ENCODE measurements at regions not wholly inside any gene's neighbourhood (a gene's known extent, or its start where the extent isn't known, plus 50 kb on each side); places are given as distances from the start of the nearest gene placed in this dataset.

DNA sequence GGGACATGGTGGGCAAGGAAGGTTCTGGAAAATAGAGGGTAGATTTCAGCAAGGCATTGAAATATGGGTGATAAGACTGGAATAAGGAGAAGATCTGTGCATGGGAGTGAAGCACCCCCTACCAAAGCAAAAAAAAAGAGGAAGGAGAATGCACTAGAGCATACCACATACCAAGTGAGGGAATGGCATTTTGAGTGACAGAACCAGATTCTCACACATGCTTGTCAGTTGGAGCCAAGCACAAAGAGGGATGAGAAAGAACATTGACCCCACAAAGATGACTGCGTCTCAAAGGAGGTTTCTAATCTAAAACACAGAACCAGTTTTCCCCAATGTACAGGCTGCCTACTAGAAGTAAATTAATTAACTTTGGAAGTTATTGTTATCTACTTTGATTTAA, 140.3 kb upstream of the SMAD1 start:
- Histone ChIP-seq H2AFZ (no peak overlapping the region), H3K9ac (no peak overlapping the region), H3K4me2 (ENCODE audit: low read length) (no peak overlapping the region), H3K27me3 (ENCODE audit: control insufficient read depth, insufficient read depth, low read length) (no peaks in the 10 kb centered on the region), H3K27ac (no peak overlapping the region), H3K4me1 (no peaks in the 10 kb centered on the region), H3K36me3 (ENCODE audit: control insufficient read depth, insufficient read depth, low read length) (no peaks in the 10 kb centered on the region), H3K79me2 (no peaks in the 10 kb centered on the region), H3K9me3 (ENCODE audit: control insufficient read depth, low read length) (no peaks in the 10 kb centered on the region), H3K4me3 (ENCODE audit: low read depth, low read length) (no peak overlapping the region)
- TF ChIP-seq, protein P1, sequence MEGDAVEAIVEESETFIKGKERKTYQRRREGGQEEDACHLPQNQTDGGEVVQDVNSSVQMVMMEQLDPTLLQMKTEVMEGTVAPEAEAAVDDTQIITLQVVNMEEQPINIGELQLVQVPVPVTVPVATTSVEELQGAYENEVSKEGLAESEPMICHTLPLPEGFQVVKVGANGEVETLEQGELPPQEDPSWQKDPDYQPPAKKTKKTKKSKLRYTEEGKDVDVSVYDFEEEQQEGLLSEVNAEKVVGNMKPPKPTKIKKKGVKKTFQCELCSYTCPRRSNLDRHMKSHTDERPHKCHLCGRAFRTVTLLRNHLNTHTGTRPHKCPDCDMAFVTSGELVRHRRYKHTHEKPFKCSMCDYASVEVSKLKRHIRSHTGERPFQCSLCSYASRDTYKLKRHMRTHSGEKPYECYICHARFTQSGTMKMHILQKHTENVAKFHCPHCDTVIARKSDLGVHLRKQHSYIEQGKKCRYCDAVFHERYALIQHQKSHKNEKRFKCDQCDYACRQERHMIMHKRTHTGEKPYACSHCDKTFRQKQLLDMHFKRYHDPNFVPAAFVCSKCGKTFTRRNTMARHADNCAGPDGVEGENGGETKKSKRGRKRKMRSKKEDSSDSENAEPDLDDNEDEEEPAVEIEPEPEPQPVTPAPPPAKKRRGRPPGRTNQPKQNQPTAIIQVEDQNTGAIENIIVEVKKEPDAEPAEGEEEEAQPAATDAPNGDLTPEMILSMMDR (IDR thresholded peaks at IDR 0.05), result no peak

DNA sequence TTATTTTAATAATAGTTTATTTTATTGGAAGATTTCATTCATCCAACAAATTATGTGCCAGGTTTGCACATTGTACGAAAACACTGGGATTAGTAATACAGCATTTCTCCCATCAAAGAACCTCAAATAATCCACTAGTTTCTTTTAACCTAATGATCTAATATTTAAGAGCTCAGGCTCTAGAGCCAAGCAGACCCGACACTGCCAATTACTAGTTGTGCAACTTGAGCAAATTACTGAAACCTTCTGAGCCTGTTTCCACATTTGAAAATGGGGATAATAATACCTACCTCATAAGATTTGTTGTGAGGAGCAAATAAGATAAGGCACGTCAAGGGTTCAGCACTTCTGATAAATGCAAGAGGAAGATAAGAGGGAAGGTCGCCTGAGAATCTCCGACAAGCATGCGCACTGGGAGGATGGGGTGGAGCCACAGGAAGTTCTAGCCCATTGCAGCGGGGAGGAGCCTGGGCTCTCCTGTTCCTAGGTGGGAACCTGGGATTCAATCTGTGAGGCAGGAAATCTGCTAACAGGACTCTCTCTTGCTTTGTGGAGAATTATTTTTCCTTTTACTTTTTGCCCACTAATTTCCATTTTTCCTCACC, 141.5 kb upstream of the SMAD1 start:
- Histone ChIP-seq H3K9ac (no peak overlapping the region), H3K27ac (no peak overlapping the region), H3K9me3 (ENCODE audit: control insufficient read depth, low read length) (no peaks in the 10 kb centered on the region), H3K36me3 (ENCODE audit: control insufficient read depth, insufficient read depth, low read length) (no peaks in the 10 kb centered on the region), H3K4me1 (no peaks in the 10 kb centered on the region), H2AFZ (no peak overlapping the region), H3K4me2 (ENCODE audit: low read length) (no peak overlapping the region), H3K79me2 (no peaks in the 10 kb centered on the region), H3K4me3 (ENCODE audit: low read depth, low read length) (no peak overlapping the region), H3K27me3 (ENCODE audit: control insufficient read depth, insufficient read depth, low read length) (no peaks in the 10 kb centered on the region)
- TF ChIP-seq, protein P1 (IDR thresholded peaks at IDR 0.05), result no peak

DNA sequence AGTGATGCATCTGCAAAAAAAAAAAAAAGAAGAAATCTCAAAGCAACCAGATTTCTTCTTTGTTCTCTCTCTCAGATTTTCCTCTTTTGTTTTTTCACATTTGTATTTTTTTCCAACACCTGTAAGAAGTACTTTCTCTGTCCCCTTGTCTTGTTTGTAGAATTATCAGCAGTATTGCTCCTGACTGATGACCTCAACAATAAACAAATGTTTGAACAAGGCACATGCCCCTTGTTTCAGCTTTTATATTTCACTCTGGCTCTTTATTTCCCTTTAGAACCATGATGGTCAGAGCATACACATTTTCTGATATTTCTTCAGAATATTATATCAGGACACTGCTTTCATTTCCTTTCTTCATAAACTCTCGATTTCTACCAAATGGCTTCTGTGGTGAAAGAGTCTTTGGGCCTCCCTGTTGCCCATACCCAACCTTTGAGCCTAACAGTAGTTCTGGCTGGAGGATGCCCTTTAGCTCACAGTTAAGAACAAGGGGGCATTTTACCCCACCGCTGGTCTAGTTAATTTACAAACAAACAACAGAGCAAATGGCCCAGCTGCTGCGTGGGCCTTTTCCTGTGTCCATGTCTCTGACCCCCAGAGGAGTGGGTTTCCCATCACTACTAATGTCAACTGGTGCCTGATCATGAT, 142.5 kb upstream of the SMAD1 start:
- no peaks in the 10 kb centered on the region for H3K36me3 ChIP-seq (ENCODE audit: control insufficient read depth, insufficient read depth, low read length)
- H3K27ac ChIP-seq, result no peak overlapping the region
- H3K9ac ChIP-seq, result no peak overlapping the region
- H3K9me3 ChIP-seq (ENCODE audit: control insufficient read depth, low read length), result no peaks in the 10 kb centered on the region
- no peak overlapping the region for H3K4me3 ChIP-seq (ENCODE audit: low read depth, low read length)
- H2AFZ ChIP-seq, result no peak overlapping the region
- no peaks in the 10 kb centered on the region for H3K4me1 ChIP-seq
- H3K27me3 ChIP-seq (ENCODE audit: control insufficient read depth, insufficient read depth, low read length), result no peaks in the 10 kb centered on the region
- H3K4me2 ChIP-seq (ENCODE audit: low read length), result no peak overlapping the region
- TF ChIP-seq, protein P1 (IDR thresholded peaks at IDR 0.05), result no peak
- no peaks in the 10 kb centered on the region for H3K79me2 ChIP-seq

DNA sequence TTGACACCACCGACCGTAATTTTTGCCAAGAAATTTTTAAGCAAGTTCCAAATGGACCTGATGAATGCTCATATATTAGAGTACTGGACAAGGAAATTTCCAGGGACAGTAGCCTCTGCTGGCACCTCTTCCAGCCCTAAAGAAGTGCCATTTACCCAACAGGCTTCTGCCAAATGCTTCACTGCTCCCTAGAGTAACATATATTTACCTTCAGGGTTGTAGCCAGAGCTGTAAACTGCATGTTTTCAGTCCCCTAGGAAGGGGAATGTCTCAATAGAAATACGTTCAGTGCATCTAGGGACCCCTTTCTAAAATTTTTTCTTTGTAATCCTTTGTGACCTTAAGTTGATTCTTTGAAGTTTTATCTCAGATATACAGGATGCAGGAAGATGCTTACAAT, 143.1 kb upstream of the SMAD1 start:
- Histone ChIP-seq H3K27ac (no peak overlapping the region), H3K9ac (no peak overlapping the region), H3K4me2 (ENCODE audit: low read length) (no peak overlapping the region), H3K79me2 (no peaks in the 10 kb centered on the region), H3K4me1 (no peaks in the 10 kb centered on the region), H3K9me3 (ENCODE audit: control insufficient read depth, low read length) (no peaks in the 10 kb centered on the region), H3K4me3 (ENCODE audit: low read depth, low read length) (no peak overlapping the region), H3K36me3 (ENCODE audit: control insufficient read depth, insufficient read depth, low read length) (no peaks in the 10 kb centered on the region), H3K27me3 (ENCODE audit: control insufficient read depth, insufficient read depth, low read length) (no peaks in the 10 kb centered on the region), H2AFZ (no peak overlapping the region)
- TF ChIP-seq, protein P1 (IDR thresholded peaks at IDR 0.05), result no peak

DNA sequence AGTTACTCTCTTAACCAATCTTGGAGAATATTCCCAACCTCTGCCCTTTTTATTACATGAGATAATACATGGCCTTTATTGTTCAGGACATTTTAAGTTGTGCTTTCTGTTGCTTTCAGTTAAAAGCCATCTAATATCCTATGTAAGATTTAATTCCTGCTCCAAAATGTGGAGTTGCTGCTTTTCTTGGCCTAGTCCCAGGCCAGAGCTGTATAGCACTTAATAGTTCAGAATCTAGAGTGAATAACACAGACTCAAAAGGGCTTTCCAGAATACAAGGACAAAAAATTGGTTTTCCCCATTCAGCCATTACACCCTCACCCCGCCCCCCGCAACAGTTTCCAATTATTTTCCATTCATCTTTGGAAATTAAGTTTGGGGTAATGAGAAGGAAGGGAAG, 144.3 kb upstream of the SMAD1 start:
- TF ChIP-seq, protein P1 (IDR thresholded peaks at IDR 0.05), result no peak
- no peaks in the 10 kb centered on the region for H3K27me3 ChIP-seq (ENCODE audit: control insufficient read depth, insufficient read depth, low read length)
- no peaks in the 10 kb centered on the region for H3K79me2 ChIP-seq
- no peak overlapping the region for H3K9ac ChIP-seq
- no peaks in the 10 kb centered on the region for H3K4me1 ChIP-seq
- no peaks in the 10 kb centered on the region for H3K9me3 ChIP-seq (ENCODE audit: control insufficient read depth, low read length)
- H3K4me2 ChIP-seq (ENCODE audit: low read length), result no peak overlapping the region
- no peak overlapping the region for H3K27ac ChIP-seq
- no peaks in the 10 kb centered on the region for H3K36me3 ChIP-seq (ENCODE audit: control insufficient read depth, insufficient read depth, low read length)
- no peak overlapping the region for H2AFZ ChIP-seq
- H3K4me3 ChIP-seq (ENCODE audit: low read depth, low read length), result no peak overlapping the region
